ENCODE measurements at regions not wholly inside any gene's neighbourhood (a gene's known extent, or its start where the extent isn't known, plus 50 kb on each side); places are given as distances from the start of the nearest gene placed in this dataset.

- no peak for TF ChIP-seq EZH2 (IDR thresholded peaks at IDR 0.05; ENCODE audit: insufficient read depth, poor library complexity, severe bottlenecking)
- no peak for TF ChIP-seq EZH2phosphoT487 (IDR thresholded peaks at IDR 0.05; ENCODE audit: insufficient read depth, low read depth)
Observed at GRCh38 chr2:111659361-111660333, 224.3 kb downstream of the ANAPC1 start.

Data from GM23248 (cell line).